Suppressor macrophage treated with lipopolysaccharide for 1 hour (primary cell): ENCODE measurements at regions not wholly inside any gene's neighbourhood (a gene's known extent, or its start where the extent isn't known, plus 50 kb on each side); places are given as distances from the start of the nearest gene placed in this dataset.

Experiments used
- DNase-seq, 3 donors: peaks; one replicate each; pipeline ENCODE4 v3.0.0-alpha.2; 2020 to 2022

- no peak for DNase-seq
These were observed 1711.2 kb downstream of the TP53TG3F start for GRCh38 chr16:35170610-35171009.

- no peak for DNase-seq
These were observed 1711.7 kb downstream of the TP53TG3F start for GRCh38 chr16:35171106-35171505.

- no peak for DNase-seq
These were observed 1713.9 kb downstream of the TP53TG3F start for GRCh38 chr16:35173295-35173694.

GRCh38 chr16:35174016-35174415 is 1714.6 kb downstream of the TP53TG3F start:
- DNase-seq: no peak

GRCh38 chr16:35176449-35176848 is 1717.0 kb downstream of the TP53TG3F start:
- no peak for DNase-seq

- no peak for DNase-seq
These were observed 1718.4 kb downstream of the TP53TG3F start for GRCh38 chr16:35177851-35178250.

GRCh38 chr16:35180970-35181369 is 1721.6 kb downstream of the TP53TG3F start:
- DNase-seq: no peak

- no peak for DNase-seq
These were observed 1722.1 kb downstream of the TP53TG3F start for GRCh38 chr16:35181422-35182030.

- no peak for DNase-seq
These were observed 1722.7 kb downstream of the TP53TG3F start for GRCh38 chr16:35182043-35182677.

GRCh38 chr16:35182943-35183550 is 1723.6 kb downstream of the TP53TG3F start:
- no peak for DNase-seq

- no peak for DNase-seq
These were observed 1725.0 kb downstream of the TP53TG3F start for GRCh38 chr16:35184356-35184870.

- DNase-seq: no peak
These were observed 1726.1 kb downstream of the TP53TG3F start for GRCh38 chr16:35185366-35186044.

GRCh38 chr16:35186045-35186759 is 1726.8 kb downstream of the TP53TG3F start:
- DNase-seq: no peak

- DNase-seq: no peak
These were observed 1728.3 kb downstream of the TP53TG3F start for GRCh38 chr16:35187665-35188225.

GRCh38 chr16:35188288-35189155 is 1729.1 kb downstream of the TP53TG3F start:
- no peak for DNase-seq

GRCh38 chr16:35192993-35193392 is 1733.6 kb downstream of the TP53TG3F start:
- no peak for DNase-seq

GRCh38 chr16:35193956-35194355 is 1734.5 kb downstream of the TP53TG3F start:
- no peak for DNase-seq

- DNase-seq: no peak
These were observed 1735.3 kb downstream of the TP53TG3F start for GRCh38 chr16:35194681-35195080.

- DNase-seq: no peak
These were observed 1735.9 kb downstream of the TP53TG3F start for GRCh38 chr16:35195173-35195863.

GRCh38 chr16:35195864-35196216 is 1736.4 kb downstream of the TP53TG3F start:
- DNase-seq: no peak

GRCh38 chr16:35196313-35196712 is 1736.9 kb downstream of the TP53TG3F start:
- DNase-seq: no peak
